H9 (cell line): ENCODE measurements at regions not wholly inside any gene's neighbourhood (a gene's known extent, or its start where the extent isn't known, plus 50 kb on each side); places are given as distances from the start of the nearest gene placed in this dataset.

Experiments
- DNase-seq: peaks from one replicate; pipeline ENCODE4 v3.0.0-alpha.2; 2017
- H2AFZ ChIP-seq: one replicate; pipeline ENCODE4 v1.6.1; 2013; ENCODE audit warnings: mild to moderate bottlenecking, low read length, control low read depth, moderate library complexity
- H2AK5ac ChIP-seq: 2 replicates; pipeline ENCODE4 v1.6.1; 2013; ENCODE audit warnings: low read length, control low read depth, mixed read lengths; ENCODE audit not compliant: insufficient read length
- H2BK120ac ChIP-seq: one replicate; pipeline ENCODE4 v1.6.1; 2013; ENCODE audit warnings: low read depth, mild to moderate bottlenecking, low read length, control low read depth, inconsistent platforms; ENCODE audit not compliant: poor library complexity, severe bottlenecking
- H2BK12ac ChIP-seq: 2 replicates; pipeline ENCODE4 v1.6.1; 2013; ENCODE audit warnings: low read length, control low read depth, mixed read lengths, low read depth; ENCODE audit not compliant: insufficient read length
- H2BK15ac ChIP-seq: 2 replicates; pipeline ENCODE4 v1.6.1; 2013; ENCODE audit warnings: low read depth, low read length, control low read depth
- H2BK20ac ChIP-seq: one replicate; pipeline ENCODE4 v1.6.1; 2013; ENCODE audit warnings: low read depth, mild to moderate bottlenecking, low read length, control low read depth, inconsistent platforms; ENCODE audit not compliant: poor library complexity, severe bottlenecking
- H2BK5ac ChIP-seq: 2 replicates; pipeline ENCODE4 v1.6.1; 2013; ENCODE audit warnings: low read length, control low read depth, mixed read lengths; ENCODE audit not compliant: insufficient read length
- H3K14ac ChIP-seq: 2 replicates; pipeline ENCODE4 v1.6.1; 2013; ENCODE audit warnings: low read length, control low read depth; ENCODE audit not compliant: insufficient read depth
- H3K18ac ChIP-seq: 2 replicates; pipeline ENCODE4 v1.6.1; 2013; ENCODE audit warnings: low read depth, mild to moderate bottlenecking, mixed read lengths, low read length, control low read depth; ENCODE audit not compliant: insufficient read length
- H3K23ac ChIP-seq: 2 replicates; pipeline ENCODE4 v1.6.1; 2013; ENCODE audit warnings: low read length, control low read depth, mixed read lengths, low read depth; ENCODE audit not compliant: insufficient read length
- H3K23me2 ChIP-seq: 2 replicates; pipeline ENCODE4 v1.6.1; 2013; ENCODE audit warnings: low read depth, mild to moderate bottlenecking, mixed read lengths, low read length, control low read depth; ENCODE audit not compliant: insufficient read length, poor library complexity, severe bottlenecking
- H3K27ac ChIP-seq: 2 replicates; pipeline ENCODE4 v1.5.1; 2013; ENCODE audit warnings: low read length, control low read depth, mixed read lengths, low read depth; ENCODE audit not compliant: insufficient read length
- H3K27me3 ChIP-seq: 2 replicates; pipeline ENCODE4 v1.6.1; 2013; ENCODE audit warnings: low read length, control low read depth, inconsistent platforms; ENCODE audit not compliant: insufficient read depth
- H3K4ac ChIP-seq: 2 replicates; pipeline ENCODE4 v1.6.1; 2013; ENCODE audit warnings: low read depth, mild to moderate bottlenecking, control low read depth, inconsistent platforms, low read length, moderate library complexity
- H3K4me1 ChIP-seq: 2 replicates; pipeline ENCODE4 v1.6.1; 2013; ENCODE audit warnings: low read length, control low read depth, inconsistent platforms; ENCODE audit not compliant: insufficient read depth
- H3K4me2 ChIP-seq: 2 replicates; pipeline ENCODE4 v1.6.1; 2013; ENCODE audit warnings: low read length, control low read depth, mixed read lengths; ENCODE audit not compliant: insufficient read length, insufficient read depth
- H3K56ac ChIP-seq: 2 replicates; pipeline ENCODE4 v1.6.1; 2013; ENCODE audit warnings: low read depth, mild to moderate bottlenecking, mixed read lengths, low read length, control low read depth; ENCODE audit not compliant: insufficient read length
- H3K79me1 ChIP-seq: 2 replicates; pipeline ENCODE4 v1.6.1; 2013; ENCODE audit warnings: low read depth, mild to moderate bottlenecking, moderate library complexity, low read length, control low read depth, inconsistent platforms; ENCODE audit not compliant: insufficient read depth, poor library complexity, severe bottlenecking
- H3K79me2 ChIP-seq: 2 replicates; pipeline ENCODE4 v1.6.1; 2013; ENCODE audit warnings: low read length, control low read depth, inconsistent platforms; ENCODE audit not compliant: insufficient read depth
- H3K9ac ChIP-seq: 2 replicates; pipeline ENCODE4 v1.6.1; 2013; ENCODE audit warnings: low read length, control low read depth, mixed read lengths; ENCODE audit not compliant: insufficient read length; ENCODE audit errors: extremely low read depth
- H3K9me3 ChIP-seq: one replicate; pipeline ENCODE4 v1.6.1; 2013; ENCODE audit warnings: low read depth, low read length, inconsistent platforms; ENCODE audit not compliant: control insufficient read depth
- H3T11ph ChIP-seq: one replicate; pipeline ENCODE4 v1.6.1; 2013; ENCODE audit warnings: mild to moderate bottlenecking, low read length, control low read depth, inconsistent platforms
- H4K20me1 ChIP-seq: one replicate; pipeline ENCODE4 v1.6.1; 2013; ENCODE audit not compliant: control insufficient read depth, insufficient read length, insufficient read depth
- H4K5ac ChIP-seq: 2 replicates; pipeline ENCODE4 v1.6.1; 2013; ENCODE audit warnings: low read depth, mild to moderate bottlenecking, mixed read lengths, low read length, control low read depth; ENCODE audit not compliant: insufficient read length
- H4K8ac ChIP-seq: replicated peaks from 2 replicates; pipeline ENCODE4 v1.6.1; 2013; ENCODE audit warnings: low read length, control low read depth, mixed read lengths, low read depth; ENCODE audit not compliant: insufficient read length
- H4K91ac ChIP-seq: 2 replicates; pipeline ENCODE4 v1.6.1; 2013; ENCODE audit warnings: low read depth, mild to moderate bottlenecking, moderate library complexity, mixed read lengths, low read length, control low read depth; ENCODE audit not compliant: insufficient read length
- H3K27ac Mint-ChIP-seq, 3 experiments: 2 replicates in 2 of 3; 3 replicates in 1 of 3; pipeline ENCODE4 v1.8.0; 2020 to 2021; ENCODE audit warnings: mixed read lengths in 3 of 3, mild to moderate bottlenecking in 1 of 3, moderate library complexity in 1 of 3
- H3K27me3 Mint-ChIP-seq: 2 replicates; pipeline ENCODE4 v1.8.0; 2021; ENCODE audit warnings: low read depth, mild to moderate bottlenecking, moderate library complexity, mixed read lengths
- H3K36me3 Mint-ChIP-seq, 3 experiments: 2 replicates in 2 of 3; 3 replicates in 1 of 3; pipeline ENCODE4 v1.8.0; 2020 to 2021; ENCODE audit warnings: low read depth in 3 of 3, mixed read lengths in 3 of 3; ENCODE audit not compliant: insufficient read depth in 1 of 3
- H3K4me1 Mint-ChIP-seq, 2 experiments: 2 replicates each; pipeline ENCODE4 v1.8.0; 2020; ENCODE audit warnings: mixed read lengths in 2 of 2
- H3K4me3 Mint-ChIP-seq, 2 experiments: 2 replicates in 1 of 2; 3 replicates in 1 of 2; pipeline ENCODE4 v1.8.0; 2020 to 2021; ENCODE audit warnings: mild to moderate bottlenecking in 2 of 2, mixed read lengths in 2 of 2, moderate library complexity in 1 of 2
- H3K9me3 Mint-ChIP-seq, 2 experiments: 2 replicates in 1 of 2; 3 replicates in 1 of 2; pipeline ENCODE4 v1.8.0; 2020; ENCODE audit warnings: mild to moderate bottlenecking in 2 of 2, mixed read lengths in 2 of 2, moderate library complexity in 1 of 2
- CTCF ChIP-seq: fragments of 200-600 bp; sonication (generic); conservative IDR thresholded peaks from 3 replicates; pipeline ENCODE4 v1.8.0; 2021; ENCODE audit warnings: antibody characterized with exemption, mild to moderate bottlenecking
- WGBS: extraction: QIAGEN DNeasy Blood & Tissue Kit; methylation state at CpG from one replicate; pipeline ENCODE4 v1.1.7; 2013; ENCODE audit warnings: missing lambda C conversion rate, low lambda C conversion rate, mixed read lengths; ENCODE audit not compliant: insufficient read length; ENCODE audit errors: extremely low coverage; 5-methylcytosine and 5-hydroxymethylcytosine counted together

- Histone ChIP-seq H3K79me1 (no peaks in the 10 kb centered on the region), H3K27me3 (no peaks in the 10 kb centered on the region; the same call in 1 of the 2 replicates), H3K14ac (no peak overlapping the region), H2BK120ac (no peak overlapping the region), H4K5ac (no peak overlapping the region), H2BK20ac (no peak overlapping the region), H3K4me1 (peaks cover 3% of the 10 kb centered on the region; the same call in 1 of the 2 replicates), H3K9ac (no peak overlapping the region), H3K4me2 (no peak overlapping the region), H2BK15ac (no peak overlapping the region), H3K18ac (no peak overlapping the region), H3K9me3 (no peaks in the 10 kb centered on the region), H3K4ac (no peak overlapping the region), H3K56ac (no peak overlapping the region), H2AK5ac (no peak overlapping the region), H4K8ac (no peak overlapping the region), H2AFZ (no peak overlapping the region), H4K20me1 (no peaks in the 10 kb centered on the region), H3K23ac (no peak overlapping the region), H3K23me2 (no peaks in the 10 kb centered on the region), H3K79me2 (no peaks in the 10 kb centered on the region), H3K27ac (no peak overlapping the region), H3T11ph (no peak overlapping the region), H4K91ac (no peak overlapping the region), H2BK5ac (no peak overlapping the region), H2BK12ac (no peak overlapping the region)
- DNase-seq, result no peak
- H3K36me3 Mint-ChIP-seq, result peaks cover 11 to 36% (median 20%) of the 10 kb centered on the region in 3 experiments
- peaks cover 33 to 41% of the 10 kb centered on the region in 2 experiments for H3K4me1 Mint-ChIP-seq
- TF ChIP-seq CTCF, result peak; percentile 36; the same call in 1 of the 3 replicates
- H3K9me3 Mint-ChIP-seq, result peaks cover 36 to 37% of the 10 kb centered on the region in 2 experiments
- no CpG with 5 or more reads among the region's 3 CpGs for WGBS
- no peak overlapping the region for H3K4me3 Mint-ChIP-seq
- H3K27me3 Mint-ChIP-seq, result peaks cover 2% of the 10 kb centered on the region
- no peak overlapping the region for H3K27ac Mint-ChIP-seq
These were observed 361.9 kb downstream of the ADGRD1 start for GRCh38 chr12:131315601-131316000.
